Astrocyte (in vitro differentiated cells and primary cell): ENCODE measurements at regions not wholly inside any gene's neighbourhood (a gene's known extent, or its start where the extent isn't known, plus 50 kb on each side); places are given as distances from the start of the nearest gene placed in this dataset.
A peak's percentile ranks its signal among the peaks of the same experiment; 100 is the strongest.
"Not testable (repeated sequence)": the region's sequence is repeated elsewhere in the genome, so short reads cannot be mapped to it uniquely, and the experiment has no call there.

Experiments
- DNase-seq: peaks from one replicate; pipeline ENCODE4 v3.0.0-alpha.2; 2010; ENCODE audit warnings: low read depth
- FAIRE-seq: peaks from 2 replicates; lab custom pipeline; 2011; peaks lifted over from hg19 to GRCh38; lab: Jason Lieb, UNC
- H2AFZ ChIP-seq: 2 replicates; pipeline ENCODE4 v1.6.0; 2012; ENCODE audit warnings: low read depth, low read length, inconsistent platforms
- H3K27ac ChIP-seq: 2 replicates; pipeline ENCODE4 v1.5.1; 2011; ENCODE audit warnings: low read depth, low read length, inconsistent platforms
- H3K27me3 ChIP-seq: 2 replicates; pipeline ENCODE4 v1.6.0; 2011; ENCODE audit warnings: low read length, inconsistent platforms; ENCODE audit not compliant: insufficient read depth
- H3K36me3 ChIP-seq: 2 replicates; pipeline ENCODE4 v1.5.1; 2011; ENCODE audit warnings: low read length, inconsistent platforms; ENCODE audit not compliant: insufficient read depth
- H3K4me1 ChIP-seq: 2 replicates; pipeline ENCODE4 v1.5.1; 2011; ENCODE audit warnings: low read length, inconsistent platforms; ENCODE audit not compliant: insufficient read depth
- H3K4me2 ChIP-seq: 2 replicates; pipeline ENCODE4 v1.6.0; 2012; ENCODE audit warnings: low read length, inconsistent platforms
- H3K4me3 ChIP-seq: 2 replicates; pipeline ENCODE4 v1.5.1; 2011; ENCODE audit warnings: low read depth, mild to moderate bottlenecking, low read length, inconsistent platforms; ENCODE audit not compliant: insufficient read depth
- H3K79me2 ChIP-seq: 2 replicates; pipeline ENCODE4 v1.6.0; 2012; ENCODE audit warnings: mild to moderate bottlenecking, low read length, inconsistent platforms; ENCODE audit not compliant: insufficient read depth
- H3K9ac ChIP-seq: 2 replicates; pipeline ENCODE4 v1.6.0; 2012; ENCODE audit warnings: mild to moderate bottlenecking, low read length, inconsistent platforms
- H3K9me3 ChIP-seq: 2 replicates; pipeline ENCODE4 v1.5.1; 2012; ENCODE audit warnings: low read depth, mild to moderate bottlenecking, low read length, inconsistent platforms; ENCODE audit not compliant: insufficient read depth
- H4K20me1 ChIP-seq: 2 replicates; pipeline ENCODE4 v1.6.0; 2012; ENCODE audit warnings: low read length, inconsistent platforms; ENCODE audit not compliant: insufficient read depth
- H3K27ac Mint-ChIP-seq: one replicate; pipeline ENCODE4 v1.8.0; 2021; ENCODE audit warnings: mild to moderate bottlenecking, mixed read lengths; ENCODE audit not compliant: unreplicated experiment
- H3K27me3 Mint-ChIP-seq: one replicate; pipeline ENCODE4 v1.8.0; 2021; ENCODE audit warnings: low read depth, mixed read lengths; ENCODE audit not compliant: unreplicated experiment
- H3K36me3 Mint-ChIP-seq: one replicate; pipeline ENCODE4 v1.8.0; 2021; ENCODE audit warnings: low read depth, mixed read lengths; ENCODE audit not compliant: unreplicated experiment
- H3K4me1 Mint-ChIP-seq: one replicate; pipeline ENCODE4 v1.8.0; 2021; ENCODE audit warnings: low read depth, mixed read lengths; ENCODE audit not compliant: unreplicated experiment
- H3K4me3 Mint-ChIP-seq: one replicate; pipeline ENCODE4 v1.8.0; 2021; ENCODE audit warnings: mild to moderate bottlenecking, moderate library complexity, mixed read lengths; ENCODE audit not compliant: unreplicated experiment
- H3K9me3 Mint-ChIP-seq: one replicate; pipeline ENCODE4 v1.8.0; 2021; ENCODE audit warnings: mild to moderate bottlenecking, mixed read lengths; ENCODE audit not compliant: unreplicated experiment
- EZH2 ChIP-seq: IDR thresholded peaks from 2 replicates; pipeline ENCODE4 v1.6.1; 2012; ENCODE audit warnings: mild to moderate bottlenecking, low read length, inconsistent platforms; ENCODE audit not compliant: insufficient read depth
- TF ChIP-seq, protein P1 (sequence below): IDR thresholded peaks from 2 replicates; pipeline ENCODE4 v1.5.1; 2011; ENCODE audit warnings: low read depth, mild to moderate bottlenecking, inconsistent platforms, low read length, moderate library complexity; ENCODE audit not compliant: insufficient read depth

DNA sequence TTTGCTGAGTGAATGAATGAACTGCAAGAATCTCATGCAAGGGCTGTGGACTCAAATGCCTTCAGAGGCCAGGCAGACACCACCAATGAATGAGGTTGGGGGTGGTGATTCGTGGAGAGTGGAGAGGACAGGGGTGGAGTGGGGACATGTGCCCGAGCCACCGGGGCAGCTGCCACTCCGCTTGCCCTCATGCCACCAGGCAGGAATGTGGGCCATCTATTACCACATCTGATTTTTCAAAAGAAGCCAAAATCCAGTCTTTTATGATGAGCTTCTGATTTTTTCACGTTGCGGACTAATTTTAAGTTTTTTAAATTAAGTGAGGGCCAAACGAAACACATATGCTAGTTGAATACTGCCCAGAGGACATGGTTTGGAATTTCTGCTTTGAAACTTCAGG, 67.1 kb upstream of the SMURF2 start:
- Histone ChIP-seq H3K9me3 (no peaks in the 10 kb centered on the region), H3K9ac (no peak overlapping the region), H3K4me2 (no peak overlapping the region), H3K79me2 (no peaks in the 10 kb centered on the region), H3K27ac (no peak overlapping the region), H3K4me3 (no peak overlapping the region), H4K20me1 (no peaks in the 10 kb centered on the region), H3K36me3 (no peaks in the 10 kb centered on the region), H2AFZ (no peak overlapping the region), H3K27me3 (no peaks in the 10 kb centered on the region), H3K4me1 (peaks cover 38% of the 10 kb centered on the region)
- peaks cover 12% of the 10 kb centered on the region for H3K4me1 Mint-ChIP-seq
- no peaks in the 10 kb centered on the region for H3K36me3 Mint-ChIP-seq
- TF ChIP-seq, protein P1, sequence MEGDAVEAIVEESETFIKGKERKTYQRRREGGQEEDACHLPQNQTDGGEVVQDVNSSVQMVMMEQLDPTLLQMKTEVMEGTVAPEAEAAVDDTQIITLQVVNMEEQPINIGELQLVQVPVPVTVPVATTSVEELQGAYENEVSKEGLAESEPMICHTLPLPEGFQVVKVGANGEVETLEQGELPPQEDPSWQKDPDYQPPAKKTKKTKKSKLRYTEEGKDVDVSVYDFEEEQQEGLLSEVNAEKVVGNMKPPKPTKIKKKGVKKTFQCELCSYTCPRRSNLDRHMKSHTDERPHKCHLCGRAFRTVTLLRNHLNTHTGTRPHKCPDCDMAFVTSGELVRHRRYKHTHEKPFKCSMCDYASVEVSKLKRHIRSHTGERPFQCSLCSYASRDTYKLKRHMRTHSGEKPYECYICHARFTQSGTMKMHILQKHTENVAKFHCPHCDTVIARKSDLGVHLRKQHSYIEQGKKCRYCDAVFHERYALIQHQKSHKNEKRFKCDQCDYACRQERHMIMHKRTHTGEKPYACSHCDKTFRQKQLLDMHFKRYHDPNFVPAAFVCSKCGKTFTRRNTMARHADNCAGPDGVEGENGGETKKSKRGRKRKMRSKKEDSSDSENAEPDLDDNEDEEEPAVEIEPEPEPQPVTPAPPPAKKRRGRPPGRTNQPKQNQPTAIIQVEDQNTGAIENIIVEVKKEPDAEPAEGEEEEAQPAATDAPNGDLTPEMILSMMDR, result no peak
- no peak for TF ChIP-seq EZH2
- DNase-seq (no peak), FAIRE-seq (no peak)
- no peaks in the 10 kb centered on the region for H3K9me3 Mint-ChIP-seq
- H3K4me3 Mint-ChIP-seq, result no peak overlapping the region
- no peak overlapping the region for H3K27ac Mint-ChIP-seq
- H3K27me3 Mint-ChIP-seq, result no peaks in the 10 kb centered on the region

DNA sequence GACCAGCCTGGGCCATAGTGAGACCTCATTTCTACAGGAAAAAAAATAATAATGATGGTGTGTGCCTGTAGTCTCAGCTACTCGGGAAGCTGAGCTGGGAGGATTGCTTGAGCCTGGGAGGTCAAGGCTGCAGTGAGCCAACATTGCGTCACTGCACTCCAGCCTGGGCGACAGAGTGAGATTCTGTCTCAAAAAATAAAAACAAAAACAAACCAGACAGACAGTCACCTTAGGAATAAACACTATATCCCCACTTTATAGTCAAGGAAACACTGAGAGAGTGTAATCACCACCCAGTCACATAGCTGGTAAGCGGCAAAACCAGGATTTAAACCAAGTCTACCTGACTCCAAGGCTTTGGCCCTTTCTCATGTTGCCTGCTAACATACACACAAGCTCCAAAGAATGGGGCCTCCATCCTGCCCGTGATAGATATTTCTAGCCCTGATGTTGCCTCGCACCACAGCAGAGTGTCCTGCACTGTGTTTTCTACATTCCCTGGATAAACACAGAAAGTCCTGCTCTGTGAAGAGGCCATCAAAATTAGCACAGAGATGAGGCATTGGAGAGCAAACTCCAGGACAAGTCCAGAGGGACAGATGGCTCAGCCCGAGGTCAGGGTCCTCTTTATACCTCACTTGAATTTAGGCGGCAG, 66.1 kb upstream of the SMURF2 start:
- no peaks in the 10 kb centered on the region for H3K9me3 Mint-ChIP-seq
- H2AFZ ChIP-seq, result no peak overlapping the region
- H3K9me3 ChIP-seq, result no peaks in the 10 kb centered on the region
- no peak overlapping the region for H3K4me3 Mint-ChIP-seq
- no peak overlapping the region for H3K4me2 ChIP-seq
- no peaks in the 10 kb centered on the region for H3K79me2 ChIP-seq
- no peak overlapping the region for H3K27ac Mint-ChIP-seq
- H3K27me3 ChIP-seq, result no peaks in the 10 kb centered on the region
- H3K4me1 Mint-ChIP-seq, result peaks cover 15% of the 10 kb centered on the region
- peaks cover 42% of the 10 kb centered on the region for H3K4me1 ChIP-seq
- TF ChIP-seq, protein P1, result no peak
- TF ChIP-seq EZH2, result no peak
- DNase-seq (no peak), FAIRE-seq (no peak)
- H4K20me1 ChIP-seq, result no peaks in the 10 kb centered on the region
- H3K9ac ChIP-seq, result no peak overlapping the region
- H3K36me3 Mint-ChIP-seq, result no peaks in the 10 kb centered on the region
- H3K27ac ChIP-seq, result no peak overlapping the region
- no peak overlapping the region for H3K4me3 ChIP-seq
- no peaks in the 10 kb centered on the region for H3K36me3 ChIP-seq
- H3K27me3 Mint-ChIP-seq, result no peaks in the 10 kb centered on the region

DNA sequence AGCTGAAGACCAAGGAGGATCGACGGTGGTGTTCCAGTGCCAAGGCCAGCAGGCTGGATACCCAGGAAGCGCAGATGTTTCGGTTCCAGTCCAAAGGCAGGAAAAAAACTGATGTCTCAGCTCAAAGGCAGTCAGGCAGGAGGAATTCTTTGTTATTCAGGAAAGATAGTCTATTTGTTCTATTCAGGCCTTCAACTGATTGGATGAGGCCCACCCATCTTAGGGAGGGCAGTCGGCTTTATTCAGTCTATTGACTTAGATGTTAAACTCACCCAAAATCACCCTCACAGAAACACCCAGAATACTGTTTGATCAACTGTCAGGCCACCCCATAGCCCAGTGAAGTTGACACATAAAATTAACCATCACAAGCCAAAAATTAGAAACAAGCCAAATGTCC, 63.9 kb upstream of the SMURF2 start:
- not testable (repeated sequence) for DNase-seq, H3K27ac Mint-ChIP-seq, H3K36me3 ChIP-seq, H3K36me3 Mint-ChIP-seq, H3K27me3 ChIP-seq, H3K9me3 Mint-ChIP-seq, H3K27me3 Mint-ChIP-seq, H3K4me2 ChIP-seq, H3K9me3 ChIP-seq, H2AFZ ChIP-seq, H3K79me2 ChIP-seq, H3K9ac ChIP-seq, H3K4me3 ChIP-seq, H3K4me3 Mint-ChIP-seq, H4K20me1 ChIP-seq, H3K27ac ChIP-seq, FAIRE-seq
- peaks cover 30% of the 10 kb centered on the region for H3K4me1 ChIP-seq
- H3K4me1 Mint-ChIP-seq, result peaks cover 16% of the 10 kb centered on the region

DNA sequence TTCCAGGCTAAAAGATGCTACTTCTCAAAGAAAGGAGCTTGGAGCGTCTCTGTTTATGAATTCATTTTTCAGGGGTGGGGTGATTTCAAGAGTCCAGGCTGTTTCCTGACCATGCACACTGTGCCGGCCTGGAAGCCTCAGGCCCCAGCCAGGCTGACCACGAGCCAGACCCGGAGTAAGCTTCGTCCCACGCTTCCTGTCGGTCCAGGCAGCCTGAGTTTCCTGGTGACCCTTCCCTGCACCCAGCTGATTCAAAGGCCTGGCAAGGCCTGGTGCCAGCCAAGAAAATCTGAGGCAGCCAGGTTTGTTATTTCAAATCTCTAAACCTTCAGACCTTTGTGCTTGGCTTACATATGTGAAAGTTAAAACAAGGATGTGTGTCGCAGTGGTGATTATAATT, 62.1 kb upstream of the SMURF2 start:
- H3K27me3 ChIP-seq, H3K79me2 ChIP-seq: not testable (repeated sequence)
- peak overlapping the region; percentile 67 for H3K4me2 ChIP-seq

More for the DNA sequence above, 62.1 kb upstream of the SMURF2 start:
- FAIRE-seq, H3K9me3 Mint-ChIP-seq, H3K36me3 Mint-ChIP-seq, H3K9me3 ChIP-seq, H3K4me3 Mint-ChIP-seq, H3K27me3 Mint-ChIP-seq, H3K36me3 ChIP-seq, H3K4me3 ChIP-seq, H4K20me1 ChIP-seq: not testable (repeated sequence)
- Histone ChIP-seq H3K27ac (peak overlapping the region; percentile 41), H3K4me1 (peaks cover 19% of the 10 kb centered on the region), H3K9ac (peak overlapping the region; percentile 59), H2AFZ (peak overlapping the region; percentile 74)
- peak overlapping the region; percentile 81 for H3K27ac Mint-ChIP-seq
- H3K4me1 Mint-ChIP-seq, result peaks cover 13% of the 10 kb centered on the region
- DNase-seq, result peak; percentile 72
